CD4-positive, CD25-positive, alpha-beta regulatory T cell (primary cell): ENCODE measurements at regions not wholly inside any gene's neighbourhood (a gene's known extent, or its start where the extent isn't known, plus 50 kb on each side); places are given as distances from the start of the nearest gene placed in this dataset.

Experiments used
- ATAC-seq, 2 donors: fragments of 150-1000 bp; cut with Tn5 transposase; one replicate each; pipeline ENCODE4 v1.10.0; 2021; ENCODE audit warnings: low read depth in 2 of 2, moderate number of reproducible peaks in 2 of 2, moderate library complexity in 1 of 2
- DNase-seq, 3 donors: peaks; one replicate each; pipeline versions ENCODE4 v3.0.0 to v3.0.0-alpha.2; 2012 to 2022; ENCODE audit warnings: mixed read lengths in 1 of 3
- H3K27ac ChIP-seq: one replicate; pipeline ENCODE4 v1.7.0; 2013; ENCODE audit warnings: mild to moderate bottlenecking, low read length; ENCODE audit not compliant: insufficient read depth, poor library complexity, severe bottlenecking
- H3K27me3 ChIP-seq: one replicate; pipeline ENCODE4 v1.7.0; 2013; ENCODE audit warnings: low read length; ENCODE audit not compliant: control insufficient read depth, insufficient read depth
- H3K36me3 ChIP-seq: one replicate; pipeline ENCODE4 v1.7.0; 2013; ENCODE audit warnings: mild to moderate bottlenecking, low read length, moderate library complexity; ENCODE audit not compliant: control insufficient read depth, insufficient read depth
- H3K4me1 ChIP-seq: 2 replicates; pipeline ENCODE4 v1.7.0; 2013; ENCODE audit warnings: mild to moderate bottlenecking, low read length; ENCODE audit not compliant: insufficient read depth, control insufficient read depth, poor library complexity, severe bottlenecking
- H3K4me3 ChIP-seq: one replicate; pipeline ENCODE4 v1.7.0; 2013; ENCODE audit warnings: low read depth, mild to moderate bottlenecking, low read length, moderate library complexity
- H3K9me3 ChIP-seq, 2 experiments: 1 replicate in 1 of 2; 2 replicates in 1 of 2; pipeline ENCODE4 v1.7.0; 2013; ENCODE audit warnings: low read length in 2 of 2, mild to moderate bottlenecking in 1 of 2, moderate library complexity in 1 of 2; ENCODE audit not compliant: control insufficient read depth in 2 of 2
- H3K27ac Mint-ChIP-seq, 3 donors: one replicate each; pipeline ENCODE4 v1.8.0; 2020 to 2022; ENCODE audit warnings: mild to moderate bottlenecking in 3 of 3, mixed read lengths in 3 of 3, moderate library complexity in 2 of 3
- H3K27me3 Mint-ChIP-seq: one replicate; pipeline ENCODE4 v1.8.0; 2022; ENCODE audit warnings: mild to moderate bottlenecking, mixed read lengths
- H3K36me3 Mint-ChIP-seq: one replicate; pipeline ENCODE4 v1.8.0; 2020; ENCODE audit warnings: mixed read lengths
- H3K4me1 Mint-ChIP-seq, 4 donors: one replicate each; pipeline ENCODE4 v1.8.0; 2020 to 2022; ENCODE audit warnings: mixed read lengths in 4 of 4, mild to moderate bottlenecking in 1 of 4
- H3K4me3 Mint-ChIP-seq, 4 donors: one replicate each; pipeline ENCODE4 v1.8.0; 2020 to 2022; ENCODE audit warnings: mild to moderate bottlenecking in 4 of 4, mixed read lengths in 4 of 4, moderate library complexity in 3 of 4
- H3K9me3 Mint-ChIP-seq, 7 donors: one replicate each; pipeline ENCODE4 v1.8.0; 2020 to 2022; ENCODE audit warnings: mixed read lengths in 7 of 7, mild to moderate bottlenecking in 3 of 7, moderate library complexity in 2 of 7

- Histone ChIP-seq H3K27me3 (peaks cover 5% of the 10 kb centered on the region), H3K27ac (no peak overlapping the region), H3K36me3 (no peaks in the 10 kb centered on the region), H3K4me1 (no peaks in the 10 kb centered on the region), H3K9me3 (no peaks in the 10 kb centered on the region), H3K4me3 (no peak overlapping the region)
- DNase-seq (no peak), ATAC-seq (no peak)
- H3K9me3 Mint-ChIP-seq = peaks cover 0 to 3% (median 0%) of the 10 kb centered on the region in 7 donors
- no peak overlapping the region for H3K27ac Mint-ChIP-seq
- H3K27me3 Mint-ChIP-seq = peaks cover 10% of the 10 kb centered on the region
- H3K4me1 Mint-ChIP-seq = peaks cover 0 to 3% (median 0%) of the 10 kb centered on the region in 4 donors
- no peaks in the 10 kb centered on the region for H3K36me3 Mint-ChIP-seq
- no peak overlapping the region for H3K4me3 Mint-ChIP-seq
These were observed 329.3 kb downstream of the FGF9 start for GRCh38 chr13:22000191-22000590.

GRCh38 chr13:22001336-22001735 lies 330.5 kb downstream of the FGF9 start:
- Mint-ChIP-seq H3K4me3 (no peak overlapping the region), H3K9me3 (peaks cover 0 to 3% (median 0%) of the 10 kb centered on the region in 7 donors), H3K36me3 (no peaks in the 10 kb centered on the region), H3K27ac (no peak overlapping the region), H3K27me3 (peaks cover 7% of the 10 kb centered on the region), H3K4me1 (peaks cover 0 to 3% (median 0%) of the 10 kb centered on the region in 4 donors)
- Histone ChIP-seq H3K4me1 (no peaks in the 10 kb centered on the region), H3K27ac (no peak overlapping the region), H3K27me3 (peaks cover 3% of the 10 kb centered on the region), H3K36me3 (no peaks in the 10 kb centered on the region), H3K9me3 (no peaks in the 10 kb centered on the region), H3K4me3 (no peak overlapping the region)
- DNase-seq = no peak
- ATAC-seq = no peak

GRCh38 chr13:22002893-22003292 lies 332.0 kb downstream of the FGF9 start:
- DNase-seq (no peak), ATAC-seq (no peak)
- H3K36me3 ChIP-seq = no peaks in the 10 kb centered on the region
- peaks cover 0 to under 1% (median 0%) of the 10 kb centered on the region in 7 donors for H3K9me3 Mint-ChIP-seq
- no peaks in the 10 kb centered on the region for H3K4me1 ChIP-seq
- no peaks in the 10 kb centered on the region for H3K27me3 ChIP-seq
- no peak overlapping the region for H3K27ac ChIP-seq
- no peaks in the 10 kb centered on the region for H3K36me3 Mint-ChIP-seq
- no peaks in the 10 kb centered on the region for H3K9me3 ChIP-seq
- peaks cover 3% of the 10 kb centered on the region for H3K27me3 Mint-ChIP-seq
- no peak overlapping the region for H3K27ac Mint-ChIP-seq
- H3K4me3 Mint-ChIP-seq = no peak overlapping the region
- H3K4me1 Mint-ChIP-seq = peaks cover 0 to 3% (median 0%) of the 10 kb centered on the region in 4 donors
- no peak overlapping the region for H3K4me3 ChIP-seq

GRCh38 chr13:22009500-22009899 lies 338.6 kb downstream of the FGF9 start:
- Mint-ChIP-seq H3K36me3 (no peaks in the 10 kb centered on the region), H3K27me3 (no peaks in the 10 kb centered on the region), H3K9me3 (peaks cover 0 to 2% (median 0%) of the 10 kb centered on the region in 7 donors), H3K4me3 (no peak overlapping the region), H3K4me1 (no peaks in the 10 kb centered on the region), H3K27ac (no peak overlapping the region)
- Histone ChIP-seq H3K4me1 (no peaks in the 10 kb centered on the region), H3K36me3 (no peaks in the 10 kb centered on the region), H3K27me3 (no peaks in the 10 kb centered on the region), H3K27ac (no peak overlapping the region), H3K9me3 (no peaks in the 10 kb centered on the region), H3K4me3 (no peak overlapping the region)
- ATAC-seq (no peak), DNase-seq (no peak)

- H3K36me3 ChIP-seq = no peaks in the 10 kb centered on the region
- H3K4me1 ChIP-seq = no peaks in the 10 kb centered on the region
- Mint-ChIP-seq H3K9me3 (peaks cover 0 to 2% (median 0%) of the 10 kb centered on the region in 7 donors), H3K4me3 (no peak overlapping the region), H3K4me1 (no peaks in the 10 kb centered on the region), H3K27me3 (no peaks in the 10 kb centered on the region), H3K27ac (no peak overlapping the region), H3K36me3 (no peaks in the 10 kb centered on the region)
- H3K4me3 ChIP-seq = no peak overlapping the region
- ATAC-seq (no peak), DNase-seq (no peak)
- H3K9me3 ChIP-seq = no peaks in the 10 kb centered on the region
- no peaks in the 10 kb centered on the region for H3K27me3 ChIP-seq
- no peak overlapping the region for H3K27ac ChIP-seq
These were observed 339.1 kb downstream of the FGF9 start for GRCh38 chr13:22009937-22010336.

GRCh38 chr13:22012686-22013085 lies 341.8 kb downstream of the FGF9 start:
- no peaks in the 10 kb centered on the region for H3K27me3 Mint-ChIP-seq

DNA sequence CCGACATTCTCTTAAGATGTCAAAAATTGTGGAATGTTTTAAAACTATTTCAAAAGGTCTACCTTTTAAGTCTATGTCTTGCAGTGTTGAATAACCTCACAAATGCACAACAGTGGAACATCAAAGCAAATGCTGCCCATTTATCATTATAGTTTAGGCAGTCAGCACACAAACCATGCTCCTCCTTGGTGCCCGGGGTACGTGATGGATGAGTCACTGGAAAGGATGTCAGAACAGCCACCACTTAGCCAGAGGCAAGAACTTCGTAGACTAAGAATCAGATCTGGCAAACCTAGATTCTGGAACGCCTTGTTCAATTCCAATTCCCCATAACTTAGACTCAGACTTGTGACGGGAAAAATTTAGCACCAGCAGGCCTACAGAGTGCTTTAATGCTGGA lies 343.6 kb downstream of the FGF9 start:
- H3K4me1 ChIP-seq = no peaks in the 10 kb centered on the region
- DNase-seq (no peak), ATAC-seq (no peak)
- no peak overlapping the region for H3K4me3 Mint-ChIP-seq
- H3K9me3 ChIP-seq = no peaks in the 10 kb centered on the region
- no peak overlapping the region for H3K27ac ChIP-seq
- no peak overlapping the region for H3K27ac Mint-ChIP-seq
- no peaks in the 10 kb centered on the region for H3K27me3 ChIP-seq
- no peaks in the 10 kb centered on the region for H3K36me3 Mint-ChIP-seq
- H3K4me3 ChIP-seq = no peak overlapping the region
- no peaks in the 10 kb centered on the region for H3K27me3 Mint-ChIP-seq
- no peaks in the 10 kb centered on the region for H3K36me3 ChIP-seq
- peaks cover 0 to 13% (median 2%) of the 10 kb centered on the region in 4 donors for H3K4me1 Mint-ChIP-seq
- no peaks in the 10 kb centered on the region for H3K9me3 Mint-ChIP-seq

More at GRCh38 chr13:22012686-22013085, 341.8 kb downstream of the FGF9 start:
- DNase-seq (no peak), ATAC-seq (no peak)
- no peak overlapping the region for H3K27ac ChIP-seq
- H3K4me3 ChIP-seq = no peak overlapping the region
- H3K9me3 ChIP-seq = no peaks in the 10 kb centered on the region
- peaks cover 0 to 2% (median 0%) of the 10 kb centered on the region in 7 donors for H3K9me3 Mint-ChIP-seq
- H3K36me3 Mint-ChIP-seq = no peaks in the 10 kb centered on the region
- H3K4me1 Mint-ChIP-seq = peaks cover 0 to 5% (median 2%) of the 10 kb centered on the region in 4 donors
- no peak overlapping the region for H3K4me3 Mint-ChIP-seq
- no peak overlapping the region for H3K27ac Mint-ChIP-seq
- no peaks in the 10 kb centered on the region for H3K4me1 ChIP-seq
- no peaks in the 10 kb centered on the region for H3K36me3 ChIP-seq
- no peaks in the 10 kb centered on the region for H3K27me3 ChIP-seq

DNA sequence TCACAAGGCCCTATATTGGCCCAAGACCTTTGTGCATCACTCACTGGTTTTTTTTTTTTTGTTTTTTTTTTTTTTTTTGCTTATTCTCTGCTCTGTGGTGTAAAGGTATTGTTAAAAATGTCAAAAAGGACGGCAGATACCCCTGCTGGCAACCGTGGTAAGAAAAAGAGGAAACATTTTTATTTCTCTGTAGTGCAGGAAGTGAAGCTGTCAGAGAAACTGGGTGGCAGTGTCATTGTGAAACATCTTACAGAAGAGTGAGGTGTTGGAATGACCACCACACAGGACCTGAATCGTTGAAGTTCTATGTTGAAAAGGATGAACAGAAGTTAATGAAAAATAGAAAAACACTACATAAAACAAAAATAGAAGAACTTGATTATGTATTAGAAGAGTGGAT lies 346.4 kb downstream of the FGF9 start:
- no peaks in the 10 kb centered on the region for H3K9me3 Mint-ChIP-seq
- Histone ChIP-seq H3K36me3 (no peaks in the 10 kb centered on the region), H3K27ac (no peak overlapping the region), H3K9me3 (no peaks in the 10 kb centered on the region), H3K4me3 (no peak overlapping the region), H3K4me1 (no peaks in the 10 kb centered on the region), H3K27me3 (no peaks in the 10 kb centered on the region)
- DNase-seq (no peak), ATAC-seq (peak in 1 of 2 donors; percentile 46)
- H3K27ac Mint-ChIP-seq = no peak overlapping the region
- no peak overlapping the region for H3K4me3 Mint-ChIP-seq
- H3K4me1 Mint-ChIP-seq = peaks cover 0 to 13% (median 2%) of the 10 kb centered on the region in 4 donors
- H3K36me3 Mint-ChIP-seq = no peaks in the 10 kb centered on the region
- H3K27me3 Mint-ChIP-seq = no peaks in the 10 kb centered on the region
